ENCODE measurements at regions not wholly inside any gene's neighbourhood (a gene's known extent, or its start where the extent isn't known, plus 50 kb on each side); places are given as distances from the start of the nearest gene placed in this dataset.

DNA sequence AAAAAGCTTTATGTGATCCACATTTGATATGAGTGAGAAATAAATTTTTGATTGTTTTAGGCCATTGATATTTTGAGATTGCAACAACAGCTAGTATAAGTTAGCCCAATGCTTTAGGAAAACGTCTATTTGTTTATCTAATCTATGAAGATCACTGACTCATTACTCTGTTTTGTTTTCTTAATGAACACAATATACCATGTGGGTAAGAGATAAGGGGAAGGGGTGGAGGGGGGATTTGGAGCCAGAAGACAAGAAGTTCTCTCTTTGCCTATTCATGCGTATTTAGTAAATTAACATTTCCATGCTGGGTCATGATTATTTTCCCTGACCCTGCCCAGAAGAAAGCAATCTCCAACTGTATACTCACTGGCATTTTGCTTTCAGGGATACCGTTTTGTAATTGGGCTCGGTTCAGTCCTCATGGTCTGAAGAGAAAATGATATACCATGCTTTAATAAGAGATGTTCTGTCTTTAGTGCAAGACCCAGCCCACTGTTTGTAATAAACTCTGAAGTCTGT lies 359.5 kb upstream of the NPSR1 start:
- H3K9me3 Mint-ChIP-seq (ENCODE audit: low read depth, unreplicated experiment) = no peaks in the 10 kb centered on the region
- H3K4me3 Mint-ChIP-seq (ENCODE audit: low read depth, unreplicated experiment) = no peak overlapping the region
- no TSS peak for BruUV-seq (replicated peaks)
- CTCF ChIA-PET = no interaction called here
- DNase-seq = no peak
- H3K4me1 Mint-ChIP-seq (ENCODE audit: low read depth, unreplicated experiment) = no peaks in the 10 kb centered on the region
- TF ChIP-seq, protein P1, sequence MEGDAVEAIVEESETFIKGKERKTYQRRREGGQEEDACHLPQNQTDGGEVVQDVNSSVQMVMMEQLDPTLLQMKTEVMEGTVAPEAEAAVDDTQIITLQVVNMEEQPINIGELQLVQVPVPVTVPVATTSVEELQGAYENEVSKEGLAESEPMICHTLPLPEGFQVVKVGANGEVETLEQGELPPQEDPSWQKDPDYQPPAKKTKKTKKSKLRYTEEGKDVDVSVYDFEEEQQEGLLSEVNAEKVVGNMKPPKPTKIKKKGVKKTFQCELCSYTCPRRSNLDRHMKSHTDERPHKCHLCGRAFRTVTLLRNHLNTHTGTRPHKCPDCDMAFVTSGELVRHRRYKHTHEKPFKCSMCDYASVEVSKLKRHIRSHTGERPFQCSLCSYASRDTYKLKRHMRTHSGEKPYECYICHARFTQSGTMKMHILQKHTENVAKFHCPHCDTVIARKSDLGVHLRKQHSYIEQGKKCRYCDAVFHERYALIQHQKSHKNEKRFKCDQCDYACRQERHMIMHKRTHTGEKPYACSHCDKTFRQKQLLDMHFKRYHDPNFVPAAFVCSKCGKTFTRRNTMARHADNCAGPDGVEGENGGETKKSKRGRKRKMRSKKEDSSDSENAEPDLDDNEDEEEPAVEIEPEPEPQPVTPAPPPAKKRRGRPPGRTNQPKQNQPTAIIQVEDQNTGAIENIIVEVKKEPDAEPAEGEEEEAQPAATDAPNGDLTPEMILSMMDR (IDR thresholded peaks at IDR 0.05; ENCODE audit: unreplicated experiment) = no peak
- no peak overlapping the region for H3K27ac Mint-ChIP-seq (ENCODE audit: unreplicated experiment)
- intact Hi-C loops (cut with micrococcal nuclease; ENCODE audit: unreplicated experiment) = no loop called here
- H3K27me3 Mint-ChIP-seq (ENCODE audit: unreplicated experiment) = no peaks in the 10 kb centered on the region
- H3K36me3 Mint-ChIP-seq (ENCODE audit: insufficient read depth, unreplicated experiment) = no peaks in the 10 kb centered on the region

DNA sequence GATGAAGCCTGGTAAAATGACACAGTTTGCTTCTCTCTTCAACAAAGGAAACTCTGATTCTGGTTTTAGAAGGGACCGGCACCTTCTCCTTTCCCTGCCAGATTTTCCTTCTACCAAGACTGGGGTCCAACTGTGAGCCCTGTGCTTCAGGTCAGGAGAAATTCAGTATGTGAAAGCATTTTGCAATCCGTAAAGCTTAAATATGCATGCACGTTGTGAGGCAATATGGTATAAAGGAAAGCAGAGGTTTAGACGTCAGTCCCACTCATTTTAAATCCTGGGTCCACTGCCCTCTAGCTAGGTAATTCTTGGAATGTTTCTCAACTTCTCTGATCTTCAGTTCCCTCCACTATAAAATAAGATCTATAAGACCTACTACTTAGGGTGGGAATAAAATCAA lies 359.0 kb upstream of the NPSR1 start:
- no peak overlapping the region for H3K27ac Mint-ChIP-seq (ENCODE audit: unreplicated experiment)
- no peaks in the 10 kb centered on the region for H3K36me3 Mint-ChIP-seq (ENCODE audit: insufficient read depth, unreplicated experiment)
- CTCF ChIA-PET = no interaction called here
- BruUV-seq (replicated peaks) = no TSS peak
- H3K4me1 Mint-ChIP-seq (ENCODE audit: low read depth, unreplicated experiment) = no peaks in the 10 kb centered on the region
- no peaks in the 10 kb centered on the region for H3K27me3 Mint-ChIP-seq (ENCODE audit: unreplicated experiment)
- DNase-seq = no peak
- TF ChIP-seq, protein P1 (IDR thresholded peaks at IDR 0.05; ENCODE audit: unreplicated experiment) = no peak
- no peak overlapping the region for H3K4me3 Mint-ChIP-seq (ENCODE audit: low read depth, unreplicated experiment)
- intact Hi-C loops (cut with micrococcal nuclease; ENCODE audit: unreplicated experiment) = no loop called here
- no peaks in the 10 kb centered on the region for H3K9me3 Mint-ChIP-seq (ENCODE audit: low read depth, unreplicated experiment)

DNA sequence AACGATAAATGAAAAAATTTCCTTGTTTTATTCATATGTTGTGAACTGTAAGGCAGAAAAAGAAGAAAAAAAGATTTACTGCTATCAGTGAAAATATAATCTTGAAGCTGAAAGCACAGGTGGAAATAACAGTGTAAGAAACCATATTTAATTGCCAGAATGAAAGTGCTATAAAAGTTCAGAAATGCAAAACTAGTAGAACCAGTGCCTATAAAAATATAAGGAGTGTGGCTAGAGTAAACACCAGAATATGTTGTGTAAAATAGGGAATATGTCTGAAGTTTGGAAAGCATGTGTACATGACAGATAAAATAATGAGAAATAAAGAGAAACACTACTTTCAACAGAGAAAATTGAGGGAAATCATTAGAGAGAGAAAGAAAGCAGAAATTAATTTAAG lies 350.5 kb upstream of the NPSR1 start:
- peaks cover 10% of the 10 kb centered on the region for H3K27me3 Mint-ChIP-seq (ENCODE audit: unreplicated experiment)
- CTCF ChIA-PET = interaction anchor here (1.1 kb wide), 1 partner anchor 1925 kb away, joined by 4 read pairs; no protein-coding TSS in a partner anchor
- intact Hi-C loops (cut with micrococcal nuclease; ENCODE audit: unreplicated experiment) = no loop called here
- no peaks in the 10 kb centered on the region for H3K9me3 Mint-ChIP-seq (ENCODE audit: low read depth, unreplicated experiment)
- no peak overlapping the region for H3K27ac Mint-ChIP-seq (ENCODE audit: unreplicated experiment)
- no peak for DNase-seq
- TF ChIP-seq, protein P1 (IDR thresholded peaks at IDR 0.05; ENCODE audit: unreplicated experiment) = no peak
- BruUV-seq (replicated peaks) = no TSS peak
- H3K4me1 Mint-ChIP-seq (ENCODE audit: low read depth, unreplicated experiment) = no peaks in the 10 kb centered on the region
- no peaks in the 10 kb centered on the region for H3K36me3 Mint-ChIP-seq (ENCODE audit: insufficient read depth, unreplicated experiment)
- no peak overlapping the region for H3K4me3 Mint-ChIP-seq (ENCODE audit: low read depth, unreplicated experiment)

DNA sequence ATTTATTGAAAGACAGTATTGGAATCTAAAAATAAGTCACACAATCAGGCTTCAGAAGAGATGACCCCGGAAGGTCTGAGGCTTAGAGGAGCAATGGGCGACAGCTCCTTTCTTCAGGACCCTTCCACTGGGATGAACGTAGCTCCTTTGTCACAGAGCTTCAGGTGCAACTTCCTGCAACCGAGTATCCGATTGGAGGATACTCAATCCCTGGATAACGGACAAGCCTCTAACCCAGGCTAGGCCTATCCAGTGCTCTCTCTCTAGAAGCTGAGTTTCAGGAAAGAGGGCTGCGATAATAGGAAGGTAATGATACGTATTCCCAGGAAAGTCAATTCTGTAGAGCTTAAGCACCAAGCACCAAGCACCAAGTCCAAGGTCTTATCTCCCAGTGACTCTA lies 349.4 kb upstream of the NPSR1 start:
- Mint-ChIP-seq H3K4me3 (ENCODE audit: low read depth, unreplicated experiment) (no peak overlapping the region), H3K27ac (ENCODE audit: unreplicated experiment) (no peak overlapping the region), H3K27me3 (ENCODE audit: unreplicated experiment) (peaks cover 10% of the 10 kb centered on the region), H3K9me3 (ENCODE audit: low read depth, unreplicated experiment) (peaks cover 3% of the 10 kb centered on the region), H3K36me3 (ENCODE audit: insufficient read depth, unreplicated experiment) (no peaks in the 10 kb centered on the region), H3K4me1 (ENCODE audit: low read depth, unreplicated experiment) (no peaks in the 10 kb centered on the region)
- DNase-seq = no peak
- intact Hi-C loops (cut with micrococcal nuclease; ENCODE audit: unreplicated experiment) = no loop called here
- TF ChIP-seq, protein P1 (IDR thresholded peaks at IDR 0.05; ENCODE audit: unreplicated experiment) = no peak
- no TSS peak for BruUV-seq (replicated peaks)
- CTCF ChIA-PET = no interaction called here

Data from Calu3 (cell line).